Nephron (organoid): ENCODE measurements at regions not wholly inside any gene's neighbourhood (a gene's known extent, or its start where the extent isn't known, plus 50 kb on each side); places are given as distances from the start of the nearest gene placed in this dataset.

Experiments
- H3K27ac Mint-ChIP-seq, 3 experiments: 2 replicates each; pipeline ENCODE4 v1.8.0; 2020; ENCODE audit warnings: mixed read lengths in 3 of 3, mild to moderate bottlenecking in 2 of 3, moderate library complexity in 1 of 3
- H3K27me3 Mint-ChIP-seq: 2 replicates; pipeline ENCODE4 v1.8.0; 2021; ENCODE audit warnings: low read depth, mild to moderate bottlenecking, moderate library complexity, mixed read lengths
- H3K36me3 Mint-ChIP-seq: 2 replicates; pipeline ENCODE4 v1.8.0; 2020; ENCODE audit warnings: low read depth, mixed read lengths
- H3K4me1 Mint-ChIP-seq: 2 replicates; pipeline ENCODE4 v1.8.0; 2020; ENCODE audit warnings: mixed read lengths
- H3K4me3 Mint-ChIP-seq, 3 experiments: 2 replicates each; pipeline ENCODE4 v1.8.0; 2020; ENCODE audit warnings: mild to moderate bottlenecking in 3 of 3, mixed read lengths in 3 of 3, moderate library complexity in 2 of 3
- H3K9me3 Mint-ChIP-seq: 2 replicates; pipeline ENCODE4 v1.8.0; 2020; ENCODE audit warnings: mixed read lengths
- CTCF ChIP-seq, 3 experiments: fragments of 200-600 bp; sonication (generic); IDR thresholded peaks; one replicate each; pipeline ENCODE4 v1.5.0; 2021; ENCODE audit warnings: antibody characterized with exemption in 3 of 3; ENCODE audit not compliant: unreplicated experiment in 3 of 3

GRCh38 chr5:117302473-117302872 lies 727.9 kb upstream of the SEMA6A start:
- peaks cover 2% of the 10 kb centered on the region for H3K9me3 Mint-ChIP-seq
- H3K27ac Mint-ChIP-seq: peak overlapping the region in 1 of 3 experiments; percentile 11
- no peaks in the 10 kb centered on the region for H3K27me3 Mint-ChIP-seq
- TF ChIP-seq CTCF (IDR thresholded peaks at IDR 0.05; ENCODE audit: unreplicated experiment in 3 of 3): no peak
- H3K4me1 Mint-ChIP-seq: peaks cover 30% of the 10 kb centered on the region
- H3K36me3 Mint-ChIP-seq: no peaks in the 10 kb centered on the region
- H3K4me3 Mint-ChIP-seq: no peak overlapping the region

- Mint-ChIP-seq H3K9me3 (peaks cover 9% of the 10 kb centered on the region), H3K4me3 (peak overlapping the region in 1 of 3 experiments; percentile 23), H3K27ac (peak overlapping the region in 2 of 3 experiments; percentile 40 to 57), H3K27me3 (no peaks in the 10 kb centered on the region), H3K36me3 (peaks cover 4% of the 10 kb centered on the region), H3K4me1 (peaks cover 36% of the 10 kb centered on the region)
- TF ChIP-seq CTCF (IDR thresholded peaks at IDR 0.05; ENCODE audit: unreplicated experiment in 3 of 3): no peak
Observed at GRCh38 chr5:117299936-117300328, 725.3 kb upstream of the SEMA6A start.

- no peak overlapping the region for H3K4me3 Mint-ChIP-seq
- no peaks in the 10 kb centered on the region for H3K27me3 Mint-ChIP-seq
- TF ChIP-seq CTCF (IDR thresholded peaks at IDR 0.05; ENCODE audit: unreplicated experiment in 3 of 3): no peak
- peak overlapping the region in 2 of 3 experiments; percentile 57 to 63 for H3K27ac Mint-ChIP-seq
- H3K4me1 Mint-ChIP-seq: peaks cover 36% of the 10 kb centered on the region
- H3K9me3 Mint-ChIP-seq: peaks cover 10% of the 10 kb centered on the region
- H3K36me3 Mint-ChIP-seq: peaks cover 5% of the 10 kb centered on the region
Observed at GRCh38 chr5:117299224-117299935, 724.8 kb upstream of the SEMA6A start.

GRCh38 chr5:117296872-117297271 lies 722.2 kb upstream of the SEMA6A start:
- Mint-ChIP-seq H3K9me3 (peaks cover 19% of the 10 kb centered on the region), H3K36me3 (peaks cover 8% of the 10 kb centered on the region), H3K4me1 (peaks cover 29% of the 10 kb centered on the region), H3K27me3 (no peaks in the 10 kb centered on the region), H3K27ac (peak overlapping the region in 2 of 3 experiments; percentile 9 to 15), H3K4me3 (no peak overlapping the region)
- TF ChIP-seq CTCF (IDR thresholded peaks at IDR 0.05; ENCODE audit: unreplicated experiment in 3 of 3): no peak

- no peak overlapping the region for H3K27ac Mint-ChIP-seq
- H3K9me3 Mint-ChIP-seq: peaks cover 19% of the 10 kb centered on the region
- peaks cover 8% of the 10 kb centered on the region for H3K36me3 Mint-ChIP-seq
- TF ChIP-seq CTCF (IDR thresholded peaks at IDR 0.05; ENCODE audit: unreplicated experiment in 3 of 3): no peak
- peaks cover 33% of the 10 kb centered on the region for H3K4me1 Mint-ChIP-seq
- no peak overlapping the region for H3K4me3 Mint-ChIP-seq
- H3K27me3 Mint-ChIP-seq: no peaks in the 10 kb centered on the region
Observed at GRCh38 chr5:117295941-117296340, 721.3 kb upstream of the SEMA6A start.

- no peaks in the 10 kb centered on the region for H3K27me3 Mint-ChIP-seq
- no peak overlapping the region for H3K4me3 Mint-ChIP-seq
- H3K36me3 Mint-ChIP-seq: no peaks in the 10 kb centered on the region
- TF ChIP-seq CTCF (IDR thresholded peaks at IDR 0.05; ENCODE audit: unreplicated experiment in 3 of 3): no peak
- H3K4me1 Mint-ChIP-seq: peaks cover 13% of the 10 kb centered on the region
- no peak overlapping the region for H3K27ac Mint-ChIP-seq
- H3K9me3 Mint-ChIP-seq: no peaks in the 10 kb centered on the region
Observed at GRCh38 chr5:117286813-117287212, 712.2 kb upstream of the SEMA6A start.
